ENCODE measurements at regions not wholly inside any gene's neighbourhood (a gene's known extent, or its start where the extent isn't known, plus 50 kb on each side); places are given as distances from the start of the nearest gene placed in this dataset.
"Not testable (repeated sequence)": the region's sequence is repeated elsewhere in the genome, so short reads cannot be mapped to it uniquely, and the experiment has no call there.

GRCh38 chr7:121529003-121529402, 132.9 kb upstream of the FAM3C start:
- TF ChIP-seq MAX (IDR thresholded peaks at IDR 0.05; ENCODE audit: low read depth, low read length) = no peak
- no peak for TF ChIP-seq POLR2A (IDR thresholded peaks at IDR 0.05; ENCODE audit: extremely low read depth, insufficient read length)
- TF ChIP-seq MYC (IDR thresholded peaks at IDR 0.05; ENCODE audit: low read depth, low read length) = no peak
- TF ChIP-seq CTCF (IDR thresholded peaks at IDR 0.05; ENCODE audit: low read depth, low read length) = no peak
- no peak for DNase-seq (ENCODE audit: low read depth)

GRCh38 chr7:121526210-121526609, 130.1 kb upstream of the FAM3C start:
- not testable (repeated sequence) for H3K4me3 ChIP-seq (ENCODE audit: low read depth, low read length); DNase-seq (ENCODE audit: low read depth)

More at GRCh38 chr7:121529003-121529402, 132.9 kb upstream of the FAM3C start:
- no peak overlapping the region for H3K4me3 ChIP-seq (ENCODE audit: low read depth, low read length)

GRCh38 chr7:121525155-121525819, 129.2 kb upstream of the FAM3C start:
- DNase-seq (ENCODE audit: low read depth) = no peak
- H3K4me3 ChIP-seq (ENCODE audit: low read depth, low read length) = no peak overlapping the region
- TF ChIP-seq MYC (IDR thresholded peaks at IDR 0.05; ENCODE audit: low read depth, low read length) (no peak), CTCF (IDR thresholded peaks at IDR 0.05; ENCODE audit: low read depth, low read length) (no peak), MAX (IDR thresholded peaks at IDR 0.05; ENCODE audit: low read depth, low read length) (no peak), POLR2A (IDR thresholded peaks at IDR 0.05; ENCODE audit: extremely low read depth, insufficient read length) (no peak)

- TF ChIP-seq POLR2A (IDR thresholded peaks at IDR 0.05; ENCODE audit: extremely low read depth, insufficient read length) = no peak
- no peak for TF ChIP-seq CTCF (IDR thresholded peaks at IDR 0.05; ENCODE audit: low read depth, low read length)
- TF ChIP-seq MYC (IDR thresholded peaks at IDR 0.05; ENCODE audit: low read depth, low read length) = no peak
- TF ChIP-seq MAX (IDR thresholded peaks at IDR 0.05; ENCODE audit: low read depth, low read length) = no peak
- no peak for DNase-seq (ENCODE audit: low read depth)
These were observed 125.7 kb upstream of the FAM3C start for GRCh38 chr7:121521711-121522400.

GRCh38 chr7:121520911-121521310, 124.8 kb upstream of the FAM3C start:
- TF ChIP-seq MAX (IDR thresholded peaks at IDR 0.05; ENCODE audit: low read depth, low read length) (no peak), CTCF (IDR thresholded peaks at IDR 0.05; ENCODE audit: low read depth, low read length) (no peak), POLR2A (IDR thresholded peaks at IDR 0.05; ENCODE audit: extremely low read depth, insufficient read length) (no peak), MYC (IDR thresholded peaks at IDR 0.05; ENCODE audit: low read depth, low read length) (no peak)
- no peak for DNase-seq (ENCODE audit: low read depth)

More at GRCh38 chr7:121521711-121522400, 125.7 kb upstream of the FAM3C start:
- no peak overlapping the region for H3K4me3 ChIP-seq (ENCODE audit: low read depth, low read length)

More at GRCh38 chr7:121520911-121521310, 124.8 kb upstream of the FAM3C start:
- no peak overlapping the region for H3K4me3 ChIP-seq (ENCODE audit: low read depth, low read length)
